Activated T-helper 1 cell treated with Interleukin-2 at 50 U/mL for 16 hours (primary cell): ENCODE measurements at regions not wholly inside any gene's neighbourhood (a gene's known extent, or its start where the extent isn't known, plus 50 kb on each side); places are given as distances from the start of the nearest gene placed in this dataset.
A peak's percentile ranks its signal among the peaks of the same experiment; 100 is the strongest.
"Not testable (repeated sequence)": the region's sequence is repeated elsewhere in the genome, so short reads cannot be mapped to it uniquely, and the experiment has no call there.

Experiments used
- DNase-seq: peaks from one replicate; pipeline ENCODE4 v3.0.0-alpha.2; 2020; ENCODE audit warnings: low read depth

DNA sequence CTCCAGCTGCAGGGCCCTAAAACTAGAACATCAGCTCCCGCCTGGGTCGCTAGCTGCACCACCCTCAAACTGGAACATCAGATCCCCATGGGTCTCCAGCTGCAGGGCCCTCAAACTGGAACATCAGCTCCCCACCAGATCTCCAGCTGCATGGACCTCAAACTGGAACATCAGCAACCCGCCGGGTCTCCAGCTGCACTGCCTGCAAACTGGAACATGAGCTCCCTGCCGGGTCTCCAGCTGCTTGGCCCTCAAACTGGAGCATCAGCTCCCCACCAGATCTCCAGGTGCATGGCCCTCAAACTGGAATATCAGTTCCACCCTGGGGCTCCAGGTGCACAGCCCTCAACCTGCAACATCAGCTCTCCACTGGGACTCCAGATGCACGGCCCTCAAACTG is 82.7 kb downstream of the TFRC start:
- DNase-seq: not testable (repeated sequence)

DNA sequence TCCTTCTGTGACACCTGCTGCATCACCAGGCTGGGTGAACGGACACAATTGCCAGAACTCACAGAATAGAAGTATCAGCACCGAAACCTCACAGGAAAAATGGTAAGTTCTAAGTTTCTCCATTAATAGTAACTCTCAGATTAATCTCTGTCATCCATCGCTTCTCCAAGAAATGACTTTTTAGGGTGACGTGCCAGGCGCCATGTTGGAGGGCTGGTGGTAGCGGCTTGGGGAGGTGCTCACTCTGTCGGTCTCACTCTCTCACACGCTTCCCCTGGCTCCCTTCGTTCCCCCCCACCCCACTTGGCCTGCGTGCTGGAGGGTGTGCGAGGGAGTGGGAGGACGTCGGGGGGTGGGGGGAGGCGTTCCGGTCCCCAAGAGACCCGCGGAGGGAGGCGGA is 85.6 kb downstream of the TFRC start:
- DNase-seq: not testable (repeated sequence)

DNA sequence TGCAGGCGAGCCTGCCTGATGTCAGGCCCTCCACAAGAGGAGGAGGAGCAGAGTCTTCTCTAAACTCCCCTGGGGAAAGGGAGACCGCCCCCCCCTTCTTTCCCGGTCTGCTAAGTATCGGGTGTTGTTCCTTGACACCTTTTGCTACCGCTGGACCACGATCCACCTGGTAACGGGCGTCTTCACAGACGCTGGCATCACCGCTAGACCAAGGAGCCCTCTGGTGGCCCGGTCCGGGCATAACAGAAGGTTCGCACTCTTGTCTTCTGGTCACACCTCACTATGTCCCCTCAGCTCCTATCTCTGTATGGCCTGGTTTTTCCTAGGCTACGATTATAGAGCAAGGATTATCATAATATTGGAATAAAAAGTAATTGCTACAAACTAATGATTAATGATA is 86.0 kb upstream of the TNK2 start:
- DNase-seq: peak; percentile 31

DNA sequence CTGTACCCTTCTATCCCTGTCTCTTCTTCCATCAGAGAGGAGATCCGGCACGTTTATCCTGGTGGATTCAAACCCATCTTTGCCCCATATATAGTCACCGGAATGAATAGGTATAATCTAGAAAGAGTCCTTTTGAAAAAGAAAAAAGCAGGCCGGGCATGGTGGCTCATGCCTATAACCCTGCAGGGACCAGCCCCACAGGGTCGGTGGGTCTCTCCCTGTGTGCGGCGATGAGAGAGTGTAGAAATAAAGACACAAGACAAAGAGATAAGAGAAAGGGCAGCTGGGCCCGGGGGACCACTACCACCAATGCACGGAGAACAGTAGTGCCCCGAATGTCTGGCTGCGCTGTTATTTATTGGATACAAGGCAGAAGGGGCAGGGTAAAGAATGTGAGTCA is 85.3 kb upstream of the TNK2 start:
- not testable (repeated sequence) for DNase-seq

DNA sequence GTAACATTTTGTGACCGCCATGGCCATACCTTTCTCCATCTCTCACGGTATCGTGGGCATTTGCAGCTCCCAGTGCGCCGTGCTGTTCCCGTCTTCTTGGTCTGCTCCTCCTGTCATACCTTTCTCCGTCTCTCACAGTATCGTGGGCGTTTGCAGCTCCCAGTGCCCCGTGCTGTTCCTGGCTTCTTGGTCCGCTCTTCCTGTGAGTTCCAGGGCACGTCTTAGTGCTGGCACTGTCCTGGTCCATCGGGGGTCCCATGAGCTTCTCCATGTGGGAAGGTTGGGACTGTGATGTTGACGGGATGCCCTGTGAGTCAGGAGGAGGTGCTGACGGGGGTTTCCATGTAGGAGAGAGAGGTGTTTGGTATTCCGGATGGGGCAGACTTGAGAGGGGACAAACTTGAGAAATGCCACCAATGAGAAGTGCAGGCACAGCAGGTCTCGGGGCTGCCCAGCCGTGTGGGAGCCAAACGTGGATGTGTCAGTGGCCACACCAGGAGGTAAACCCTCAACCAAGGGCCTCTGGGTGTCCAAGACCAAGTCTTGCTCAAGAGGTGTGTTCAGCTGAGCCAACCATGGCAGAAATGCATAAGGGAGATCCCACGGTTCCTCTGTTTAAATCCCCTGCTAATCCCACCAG is 84.7 kb upstream of the TNK2 start:
- DNase-seq: not testable (repeated sequence)

DNA sequence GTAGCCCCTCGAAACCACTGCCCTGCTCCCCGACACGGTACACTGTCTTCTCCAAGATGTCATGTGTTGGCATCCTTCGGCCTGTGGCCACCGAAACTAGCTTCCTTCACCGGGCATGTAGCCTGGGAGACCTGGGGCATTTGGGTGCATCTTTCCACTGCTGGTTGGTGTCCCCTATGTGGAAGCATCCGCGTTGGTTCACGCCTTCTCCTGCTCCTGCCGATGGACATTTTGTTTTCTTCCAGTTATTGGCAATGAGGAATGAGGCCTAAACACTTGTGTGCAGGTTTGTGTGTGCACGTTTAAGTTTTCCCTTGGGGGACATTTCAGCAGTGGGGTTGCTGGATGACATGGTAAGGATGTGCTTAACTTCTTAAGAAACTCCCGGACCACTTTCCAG is 83.6 kb upstream of the TNK2 start:
- DNase-seq: not testable (repeated sequence)

DNA sequence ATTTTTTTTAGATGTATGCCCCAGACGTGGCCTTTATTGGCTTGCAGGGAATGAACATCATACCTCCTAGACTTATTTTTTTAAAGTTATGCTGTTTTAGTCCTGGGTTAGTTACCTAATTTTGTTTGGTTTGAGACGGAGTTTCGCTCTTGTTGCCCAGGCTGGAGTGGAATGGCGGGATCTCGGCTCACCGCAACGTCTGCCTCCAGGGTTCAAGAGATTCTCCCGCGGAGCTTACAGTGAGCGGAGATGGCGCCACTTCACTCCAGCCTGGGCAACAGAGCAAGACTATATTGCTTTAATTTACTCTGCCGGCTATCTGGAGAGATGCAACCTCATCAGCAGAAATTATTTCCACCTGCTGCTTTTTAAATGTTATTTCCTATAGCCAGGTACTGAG is 82.9 kb upstream of the TNK2 start:
- DNase-seq: not testable (repeated sequence)

DNA sequence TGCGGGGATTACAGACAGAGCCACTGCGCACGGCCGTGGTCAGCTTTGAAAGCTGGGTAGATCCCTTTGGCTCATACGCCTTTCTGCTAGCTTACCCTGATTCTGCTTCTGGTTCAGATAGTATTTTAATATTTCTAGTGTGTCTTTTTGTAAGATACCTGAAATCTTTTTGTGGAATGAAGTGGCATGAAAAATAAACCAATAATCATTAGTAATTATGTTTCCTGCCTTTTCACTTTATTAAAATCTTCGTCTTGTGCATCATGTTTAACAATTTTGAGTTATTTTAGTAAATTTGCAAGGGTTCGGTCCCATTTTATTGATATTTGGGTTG is 82.5 kb upstream of the TNK2 start:
- not testable (repeated sequence) for DNase-seq

DNA sequence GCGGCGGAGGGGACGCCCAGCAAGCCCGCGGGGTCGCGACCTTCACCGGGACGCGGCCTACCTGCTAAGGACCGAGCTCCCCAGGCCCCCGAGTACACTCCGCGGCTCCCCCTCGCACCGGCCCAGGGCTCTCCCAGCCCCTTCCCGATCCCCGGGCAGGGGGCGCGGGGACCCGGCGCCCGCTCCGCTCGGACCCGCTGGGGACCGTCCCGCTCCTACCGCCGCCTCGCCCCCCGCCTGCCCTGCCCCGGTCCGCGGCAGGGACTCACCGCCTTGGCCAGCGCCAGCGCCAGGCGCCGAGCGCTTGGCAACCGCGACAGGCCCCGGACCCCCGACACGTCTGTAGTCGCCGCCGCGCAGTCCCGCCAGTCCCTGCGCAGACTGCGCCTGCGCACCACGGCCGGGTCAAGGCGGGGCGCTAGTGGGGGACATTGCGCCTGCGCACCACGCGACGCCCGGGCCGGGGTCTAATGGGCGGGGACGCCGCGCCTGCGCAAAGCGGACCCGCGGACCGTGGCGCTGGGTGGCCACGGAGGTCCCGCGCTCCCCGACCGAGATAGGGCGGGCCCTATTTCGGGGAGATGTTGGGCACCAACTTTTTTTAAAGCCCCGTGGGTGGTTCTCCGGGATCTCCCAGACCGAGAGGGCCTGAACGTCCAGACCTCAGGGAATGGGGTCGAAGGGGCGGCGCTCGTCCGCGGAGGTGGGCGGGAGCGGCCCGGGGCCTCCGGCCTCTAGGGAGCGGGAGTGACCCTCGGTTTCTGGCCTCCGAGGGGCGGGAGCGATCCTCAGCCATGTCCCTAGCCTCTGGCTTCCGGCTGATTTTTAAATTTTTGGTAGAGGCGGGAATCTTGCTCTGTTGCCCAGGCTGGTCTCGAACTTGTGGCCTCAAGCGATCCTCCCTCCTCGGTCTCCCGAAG is 81.8 kb upstream of the TNK2 start:
- DNase-seq: peak; percentile 92

DNA sequence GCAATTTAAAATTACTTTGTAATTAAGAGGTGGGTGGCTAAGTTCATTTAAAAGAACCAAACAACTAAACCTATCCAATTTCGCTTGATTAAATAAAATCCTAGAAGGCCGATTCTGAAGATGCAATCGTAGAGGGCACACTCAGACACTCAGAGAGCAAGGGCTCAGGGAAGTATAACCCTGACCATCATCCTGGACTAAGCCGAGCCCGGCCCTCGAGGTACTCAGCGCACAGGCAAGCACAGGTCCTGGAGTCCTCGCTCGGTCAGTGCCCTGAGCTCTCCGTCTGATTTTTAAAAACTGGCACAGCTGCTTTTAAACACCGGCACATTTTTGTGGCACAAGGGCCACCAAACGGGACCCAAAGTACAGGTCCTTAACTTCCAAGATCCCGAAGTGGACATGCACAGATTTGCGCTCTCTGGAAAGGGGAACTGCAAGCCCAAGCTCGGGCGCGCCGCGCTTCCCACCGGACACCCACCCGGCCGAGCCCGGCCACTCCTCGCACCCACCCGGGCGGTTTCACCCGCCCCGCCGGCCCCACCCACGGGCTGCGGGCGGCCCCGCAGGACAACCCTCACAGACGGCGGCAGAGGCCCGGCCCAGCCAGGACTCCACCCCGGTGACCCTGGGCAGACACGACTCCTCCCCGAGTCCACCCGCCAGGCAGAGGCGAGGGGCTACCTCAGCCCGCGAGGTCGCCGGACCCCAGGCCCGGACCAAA is 81.0 kb upstream of the TNK2 start:
- not testable (repeated sequence) for DNase-seq

DNA sequence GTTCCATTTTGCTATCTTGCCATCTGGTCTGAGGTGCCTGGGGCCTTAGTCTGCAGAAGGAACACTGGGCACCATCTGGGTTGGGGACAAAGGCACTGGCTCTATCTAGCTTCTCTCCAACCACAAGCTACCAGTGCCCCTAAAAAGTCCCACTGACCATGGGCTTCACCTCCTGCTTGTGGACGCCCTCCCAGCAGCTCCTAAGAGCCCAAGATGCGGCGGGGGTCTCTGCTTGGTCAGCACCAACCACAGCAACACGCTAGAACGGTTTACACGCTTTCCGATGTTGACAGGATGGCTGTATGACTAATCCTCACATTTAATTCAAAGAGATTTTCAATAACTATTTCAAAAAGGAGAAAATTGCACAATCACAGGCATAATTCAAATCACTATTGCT is 80.4 kb upstream of the TNK2 start:
- not testable (repeated sequence) for DNase-seq

DNA sequence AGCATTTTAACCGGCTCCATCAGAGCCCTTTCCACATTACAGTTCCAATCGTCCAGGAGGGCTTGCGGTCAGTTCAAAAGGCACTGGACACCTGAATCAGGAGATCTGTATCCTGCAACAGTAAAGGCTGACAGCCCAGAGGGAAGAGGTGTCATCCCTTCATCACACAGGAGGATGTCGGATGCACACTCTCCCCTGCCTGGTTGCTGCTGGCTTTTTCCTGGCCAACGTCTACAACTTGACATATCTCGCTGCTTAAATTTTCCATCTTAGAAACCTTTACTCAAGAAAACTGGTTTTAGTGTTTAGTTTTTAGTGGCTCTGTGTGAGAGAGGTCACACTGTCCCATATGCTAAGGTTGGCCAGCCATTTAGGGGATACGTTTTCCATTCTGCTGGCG is 78.7 kb upstream of the TNK2 start:
- DNase-seq: not testable (repeated sequence)

DNA sequence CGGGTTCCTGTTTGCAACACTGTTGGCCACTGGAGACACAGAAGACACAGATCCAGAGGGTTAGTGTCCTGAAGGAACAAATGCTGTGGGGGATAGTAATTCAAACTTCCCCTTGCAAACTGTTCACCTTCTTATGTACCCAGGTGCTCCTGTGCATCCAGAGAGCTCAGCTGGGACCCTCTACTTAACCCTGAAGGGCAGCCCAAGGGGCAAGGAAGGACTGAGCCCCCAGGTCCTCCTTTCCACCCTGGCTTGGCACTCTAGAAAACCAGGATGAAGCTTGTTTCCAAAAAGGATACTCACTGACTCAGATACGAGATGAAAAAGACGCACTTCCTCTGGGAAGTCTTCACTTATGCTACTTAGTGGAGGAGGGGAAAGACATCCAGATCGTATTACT is 78.2 kb upstream of the TNK2 start:
- DNase-seq: not testable (repeated sequence)

DNA sequence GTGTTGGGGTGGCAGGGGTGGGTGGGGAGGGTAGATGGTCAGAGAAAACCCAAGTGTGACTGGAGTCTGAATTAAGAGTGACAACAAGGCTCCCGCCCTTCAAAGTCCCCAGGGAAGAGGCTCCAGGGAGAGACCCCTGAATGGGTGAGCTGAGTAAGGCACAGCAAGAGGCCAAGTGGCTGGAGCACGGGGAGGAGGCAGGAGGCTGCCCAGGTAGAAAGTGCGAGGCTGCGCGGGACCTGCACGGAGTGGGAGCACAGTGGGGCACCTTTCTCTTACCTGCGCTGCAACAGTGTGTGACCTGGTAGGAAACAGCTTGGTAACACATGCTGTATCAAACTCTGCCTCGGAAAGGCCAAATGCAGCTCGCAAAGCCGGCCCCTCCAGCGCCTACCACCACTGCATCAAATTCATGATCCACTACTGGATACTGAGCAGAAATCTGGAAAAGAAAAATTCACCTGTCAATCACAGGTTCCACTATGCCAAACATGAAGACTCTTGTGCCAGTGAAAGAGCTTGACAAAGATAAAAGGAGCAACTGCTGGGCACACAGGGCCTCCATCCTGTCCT is 77.1 kb upstream of the TNK2 start:
- not testable (repeated sequence) for DNase-seq

DNA sequence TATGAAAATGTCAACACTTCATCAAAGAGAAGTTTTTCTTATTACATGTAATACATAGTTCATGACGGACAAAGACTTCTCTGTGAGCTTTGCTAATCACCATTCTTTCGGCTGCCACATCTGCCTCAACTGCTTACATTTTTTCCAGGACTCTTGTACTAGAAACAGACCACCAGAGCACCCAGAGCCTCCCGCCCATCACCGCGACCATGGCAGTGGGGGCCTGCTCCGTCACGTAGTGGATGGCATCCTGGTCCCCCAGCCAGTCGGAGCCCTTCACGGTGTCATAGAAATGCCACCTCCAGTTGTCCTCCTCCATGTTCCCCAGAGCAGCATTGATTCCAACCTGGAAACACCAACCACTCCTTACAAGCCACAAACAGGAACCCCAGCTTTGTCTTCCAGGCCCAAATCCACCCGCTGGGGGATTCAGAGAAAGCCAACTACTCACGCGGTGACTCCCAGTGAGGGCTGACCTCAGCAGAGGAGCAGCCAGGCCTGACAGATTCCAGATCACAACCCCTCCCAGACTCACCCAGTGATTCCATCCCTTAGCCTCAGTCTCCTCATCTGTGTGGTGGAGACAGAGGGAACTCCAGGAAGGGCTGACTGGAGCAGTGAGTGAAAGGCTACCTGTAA is 76.2 kb upstream of the TNK2 start:
- DNase-seq: not testable (repeated sequence)

DNA sequence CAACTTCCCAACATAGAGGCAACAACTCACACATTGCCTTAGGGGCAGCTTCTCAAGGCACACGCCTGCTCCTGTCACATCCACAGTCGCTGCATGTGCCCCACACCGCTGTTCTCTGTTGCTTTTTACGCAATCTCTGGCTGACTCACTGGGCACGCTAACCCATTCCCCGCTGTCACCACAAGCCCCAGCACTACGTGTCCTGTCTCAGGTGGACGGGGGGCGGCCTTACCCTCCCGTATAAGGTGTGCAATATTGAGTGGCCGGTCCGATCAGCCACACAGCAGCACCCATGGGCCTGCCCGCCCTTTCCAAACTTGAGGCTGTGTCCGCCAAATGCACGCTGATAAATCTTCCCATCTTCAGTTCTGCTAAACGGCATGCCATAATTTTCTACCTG is 75.5 kb upstream of the TNK2 start:
- DNase-seq: not testable (repeated sequence)

DNA sequence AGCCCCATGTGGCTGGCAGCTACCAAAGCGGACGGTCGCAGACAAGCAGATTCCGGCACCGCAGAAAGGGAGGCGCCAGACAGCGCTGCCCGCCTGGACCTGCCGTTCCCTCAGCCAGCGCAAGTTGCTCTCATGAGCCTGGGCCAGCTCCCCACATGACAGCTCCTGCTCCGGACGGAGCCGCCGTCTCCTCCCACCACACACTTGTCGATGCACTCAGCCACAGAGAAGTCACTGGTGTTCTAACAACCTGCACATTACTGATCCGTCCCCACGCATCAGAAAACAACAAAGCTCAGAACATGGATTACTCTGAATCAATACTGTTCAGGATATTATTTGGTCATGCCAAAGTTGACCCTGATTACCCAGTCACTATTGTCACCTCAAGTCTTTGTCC is 74.4 kb upstream of the TNK2 start:
- not testable (repeated sequence) for DNase-seq

DNA sequence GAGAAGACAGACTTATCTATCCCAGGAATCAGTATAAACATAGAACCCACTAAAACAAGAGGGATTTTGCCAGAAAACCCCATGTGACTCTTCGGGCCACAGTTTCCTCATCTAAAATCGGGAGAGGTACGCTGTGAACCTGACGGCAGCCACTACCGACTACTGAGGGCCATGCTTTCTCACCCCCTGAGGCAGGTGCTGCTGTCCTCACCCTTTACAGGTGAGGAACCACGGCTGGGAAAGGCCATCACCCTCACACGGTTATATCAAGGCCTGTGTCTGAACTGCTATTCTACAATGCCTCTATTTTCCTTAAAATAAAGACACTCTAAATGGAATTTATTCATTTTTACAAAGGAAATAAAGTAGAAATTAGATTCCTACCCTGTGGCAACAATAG is 73.4 kb upstream of the TNK2 start:
- not testable (repeated sequence) for DNase-seq

DNA sequence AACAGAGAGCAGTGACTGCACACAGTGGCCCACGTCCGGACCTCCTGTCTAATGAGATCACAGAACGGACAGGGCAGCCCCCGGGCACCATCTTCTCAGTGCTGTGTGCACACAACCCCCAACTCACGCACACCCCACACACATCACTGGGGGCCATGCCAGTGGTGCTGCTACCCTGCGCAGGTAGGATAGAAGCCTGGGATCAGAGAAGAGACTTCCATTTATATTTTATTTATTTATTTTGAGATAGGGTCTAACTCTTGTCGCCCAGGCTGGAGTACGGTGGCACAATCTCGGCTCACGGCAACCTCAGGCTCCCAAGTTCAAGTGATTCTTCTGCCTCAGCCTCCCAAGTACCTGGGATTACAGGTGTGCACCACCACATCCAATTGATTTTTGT is 71.5 kb upstream of the TNK2 start:
- DNase-seq: not testable (repeated sequence)

DNA sequence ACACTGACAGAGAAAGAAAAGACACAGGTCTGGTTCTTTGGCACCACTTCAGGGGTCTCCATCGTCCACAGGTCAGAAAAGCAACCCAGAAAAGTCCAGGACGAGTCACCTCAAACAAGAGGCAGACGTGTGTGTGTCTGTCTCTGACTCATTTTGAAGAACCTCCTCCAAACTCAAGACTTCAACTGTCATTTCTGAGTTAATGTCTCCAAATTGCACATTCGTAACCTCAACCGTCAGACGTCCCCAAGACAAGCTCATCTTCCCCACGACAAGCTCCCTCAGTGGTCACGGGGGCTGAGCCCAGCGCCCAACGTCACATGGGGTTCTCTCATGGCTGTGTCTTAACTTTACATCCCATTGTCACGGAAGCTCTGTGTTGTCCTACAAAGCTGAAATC is 70.2 kb upstream of the TNK2 start:
- not testable (repeated sequence) for DNase-seq

DNA sequence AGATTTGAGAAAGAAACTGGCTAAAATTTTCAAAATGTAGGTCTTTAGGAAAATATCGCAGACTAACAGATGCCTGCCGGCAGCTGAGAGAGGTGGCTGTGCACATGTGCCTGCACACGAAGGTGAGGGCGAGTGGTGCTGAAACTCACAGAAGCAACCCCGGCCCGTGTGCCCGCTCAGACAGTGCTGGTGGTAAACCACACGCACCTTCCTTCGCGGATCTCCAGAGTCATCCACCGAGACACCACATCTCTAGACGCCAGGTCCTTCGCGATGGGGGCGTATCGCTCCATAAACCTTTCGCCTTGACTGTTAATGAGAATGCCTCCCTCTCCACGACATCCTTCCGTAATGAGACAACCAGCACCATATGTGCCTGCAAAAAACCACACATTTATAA is 68.5 kb upstream of the TNK2 start:
- DNase-seq: not testable (repeated sequence)

DNA sequence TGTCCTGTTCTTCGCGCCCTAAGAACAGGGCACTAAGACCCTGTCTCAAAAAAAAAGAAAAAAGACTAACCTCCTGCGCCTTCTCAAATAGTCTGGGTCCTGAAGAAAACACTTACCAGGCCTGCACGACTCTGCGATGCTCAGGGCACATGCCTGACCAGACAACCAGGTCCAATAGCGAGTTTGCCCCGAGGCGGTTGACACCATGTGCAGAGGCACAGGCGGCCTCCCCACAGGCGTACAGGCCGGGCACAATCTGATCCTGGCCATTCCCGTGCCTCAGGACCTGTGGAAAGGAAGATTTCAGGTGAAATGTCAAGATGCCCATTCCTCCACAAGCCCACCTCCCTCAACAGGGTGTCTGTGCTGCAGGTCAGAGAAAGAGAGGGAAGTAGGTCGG is 65.9 kb upstream of the TNK2 start:
- DNase-seq: not testable (repeated sequence)
